GM19328 (cell line): ENCODE measurements at regions not wholly inside any gene's neighbourhood (a gene's known extent, or its start where the extent isn't known, plus 50 kb on each side); places are given as distances from the start of the nearest gene placed in this dataset.

Experiments used
- ATAC-seq: cut with Tn5 transposase; IDR thresholded peaks from one replicate; pipeline ENCODE4 v1.9.1; 2021; ENCODE audit warnings: mild to moderate bottlenecking, moderate library complexity; ENCODE audit not compliant: unreplicated experiment

- no peak for ATAC-seq
These were observed 153.2 kb downstream of the IRF8 start for GRCh38 chr16:86052115-86052670.

GRCh38 chr16:86052926-86053325, 154.0 kb downstream of the IRF8 start:
- no peak for ATAC-seq

GRCh38 chr16:86059253-86060171, 160.6 kb downstream of the IRF8 start:
- no peak for ATAC-seq

GRCh38 chr16:86060381-86061317, 161.7 kb downstream of the IRF8 start:
- ATAC-seq = no peak

- no peak for ATAC-seq
These were observed 162.3 kb downstream of the IRF8 start for GRCh38 chr16:86061318-86061695.

GRCh38 chr16:86061721-86062120, 162.8 kb downstream of the IRF8 start:
- no peak for ATAC-seq

- ATAC-seq = no peak
These were observed 163.5 kb downstream of the IRF8 start for GRCh38 chr16:86062271-86062965.

- ATAC-seq = no peak
These were observed 164.9 kb downstream of the IRF8 start for GRCh38 chr16:86063760-86064405.

GRCh38 chr16:86064431-86065250, 165.7 kb downstream of the IRF8 start:
- no peak for ATAC-seq

- no peak for ATAC-seq
These were observed 166.7 kb downstream of the IRF8 start for GRCh38 chr16:86065711-86066110.

GRCh38 chr16:86066811-86067210, 167.8 kb downstream of the IRF8 start:
- no peak for ATAC-seq

- ATAC-seq = no peak
These were observed 168.6 kb downstream of the IRF8 start for GRCh38 chr16:86067516-86067915.

GRCh38 chr16:86067936-86068335, 169.0 kb downstream of the IRF8 start:
- no peak for ATAC-seq

GRCh38 chr16:86068722-86069121, 169.8 kb downstream of the IRF8 start:
- no peak for ATAC-seq

- no peak for ATAC-seq
These were observed 170.9 kb downstream of the IRF8 start for GRCh38 chr16:86069736-86070298.

- ATAC-seq = no peak
These were observed 171.5 kb downstream of the IRF8 start for GRCh38 chr16:86070484-86070883.

- no peak for ATAC-seq
These were observed 172.0 kb downstream of the IRF8 start for GRCh38 chr16:86070971-86071370.

GRCh38 chr16:86071611-86072240, 172.8 kb downstream of the IRF8 start:
- ATAC-seq = no peak
